SJCRH30 (cell line): ENCODE measurements at regions not wholly inside any gene's neighbourhood (a gene's known extent, or its start where the extent isn't known, plus 50 kb on each side); places are given as distances from the start of the nearest gene placed in this dataset.

Source experiments
- DNase-seq, 2 experiments: peaks; one replicate each; pipeline ENCODE4 v3.0.0-alpha.2; 2015 to 2020
- H3K27ac ChIP-seq: fragments of 250-450 bp; sonication (Bioruptor Pico); 2 replicates; pipeline ENCODE4 v1.5.1; 2020; ENCODE audit warnings: mild to moderate bottlenecking, moderate library complexity
- H3K27me3 ChIP-seq: fragments of 250-450 bp; sonication (Bioruptor Pico); 2 replicates; pipeline ENCODE4 v1.5.1; 2020; ENCODE audit warnings: mild to moderate bottlenecking, moderate library complexity
- H3K36me3 ChIP-seq: fragments of 250-450 bp; sonication (Bioruptor Pico); 2 replicates; pipeline ENCODE4 v1.5.1; 2020; ENCODE audit warnings: mild to moderate bottlenecking, moderate library complexity
- H3K4me1 ChIP-seq: fragments of 250-450 bp; sonication (Bioruptor Pico); 2 replicates; pipeline ENCODE4 v1.5.1; 2020; ENCODE audit warnings: mild to moderate bottlenecking, moderate library complexity
- H3K4me3 ChIP-seq: fragments of 250-450 bp; sonication (Bioruptor Pico); 2 replicates; pipeline ENCODE4 v1.5.1; 2020; ENCODE audit warnings: mild to moderate bottlenecking, moderate library complexity
- H3K9me3 ChIP-seq: fragments of 250-450 bp; sonication (Bioruptor Pico); replicated peaks from 2 replicates; pipeline ENCODE4 v1.5.1; 2020; ENCODE audit warnings: mild to moderate bottlenecking, moderate library complexity

DNA sequence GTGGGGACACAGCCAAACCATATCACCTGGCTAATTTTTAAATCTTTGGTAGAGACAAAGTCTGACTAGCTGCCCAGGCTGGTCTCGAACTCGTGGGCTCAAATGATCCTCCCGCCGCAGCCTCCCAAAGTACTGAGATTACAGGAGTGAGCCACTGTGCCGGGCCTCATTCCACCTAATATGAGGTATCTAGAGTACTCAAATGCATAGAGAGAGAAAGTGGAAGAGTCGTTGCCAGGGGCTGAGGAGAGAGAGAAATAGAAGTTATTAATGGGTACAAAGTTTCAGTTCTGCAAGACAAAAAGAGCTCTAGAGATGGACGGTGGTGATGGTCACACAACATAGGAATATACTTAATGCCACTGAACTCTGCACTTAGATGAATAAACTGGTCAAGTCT is 119.6 kb downstream of the TOMM20 start:
- Histone ChIP-seq H3K9me3 (no peaks in the 10 kb centered on the region), H3K4me1 (peaks cover 11% of the 10 kb centered on the region; the same call in 1 of the 2 replicates), H3K4me3 (no peak overlapping the region), H3K27ac (no peak overlapping the region), H3K36me3 (no peaks in the 10 kb centered on the region), H3K27me3 (no peaks in the 10 kb centered on the region)
- no peak for DNase-seq

GRCh38 chr1:235008239-235008638 is 120.4 kb downstream of the TOMM20 start:
- no peaks in the 10 kb centered on the region for H3K36me3 ChIP-seq
- no peak overlapping the region for H3K4me3 ChIP-seq
- H3K9me3 ChIP-seq = no peaks in the 10 kb centered on the region
- peaks cover 11% of the 10 kb centered on the region; the same call in 1 of the 2 replicates for H3K4me1 ChIP-seq
- DNase-seq = no peak
- H3K27me3 ChIP-seq = no peaks in the 10 kb centered on the region
- H3K27ac ChIP-seq = no peak overlapping the region

GRCh38 chr1:235006816-235007215 is 121.8 kb downstream of the TOMM20 start:
- no peak for DNase-seq

DNA sequence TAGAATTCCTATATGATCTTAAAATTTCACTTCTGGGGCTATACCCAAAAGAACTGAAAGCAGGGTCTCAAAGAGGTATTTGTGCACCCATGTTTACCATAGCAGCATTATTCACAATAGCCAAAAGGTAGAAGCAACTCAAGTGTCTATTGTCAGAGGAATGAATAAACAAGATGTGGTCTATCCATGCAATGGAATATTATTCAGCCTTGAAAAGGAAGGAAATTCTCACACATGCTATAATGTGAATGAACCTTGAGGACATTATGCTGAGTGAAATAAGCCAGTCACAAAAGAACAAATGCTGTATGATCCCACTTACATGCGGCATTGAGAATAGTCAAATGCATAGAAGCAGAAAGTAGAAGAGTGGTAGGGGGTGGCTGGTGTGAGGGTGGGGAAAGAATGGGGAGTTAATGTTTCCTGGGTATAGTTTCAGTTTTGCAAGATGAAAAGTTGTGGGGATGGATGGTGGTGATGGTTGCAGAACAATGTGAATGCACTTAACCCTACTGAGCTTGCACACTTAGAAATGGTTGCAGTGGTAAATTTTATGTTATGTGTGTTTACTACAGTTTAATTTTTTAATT is 122.4 kb downstream of the TOMM20 start:
- Histone ChIP-seq H3K4me1 (no peaks in the 10 kb centered on the region; the same call in 1 of the 2 replicates), H3K36me3 (no peaks in the 10 kb centered on the region), H3K27ac (no peak overlapping the region), H3K4me3 (no peak overlapping the region), H3K27me3 (no peaks in the 10 kb centered on the region), H3K9me3 (no peaks in the 10 kb centered on the region)
- no peak for DNase-seq

More at GRCh38 chr1:235006816-235007215, 121.8 kb downstream of the TOMM20 start:
- Histone ChIP-seq H3K4me1 (peaks cover 4% of the 10 kb centered on the region; the same call in 1 of the 2 replicates), H3K9me3 (no peaks in the 10 kb centered on the region), H3K27me3 (no peaks in the 10 kb centered on the region), H3K27ac (no peak overlapping the region), H3K4me3 (no peak overlapping the region), H3K36me3 (no peaks in the 10 kb centered on the region)

GRCh38 chr1:235004840-235005391 is 123.7 kb downstream of the TOMM20 start:
- Histone ChIP-seq H3K9me3 (no peaks in the 10 kb centered on the region), H3K4me1 (peaks cover 5% of the 10 kb centered on the region; the same call in 1 of the 2 replicates), H3K27me3 (no peaks in the 10 kb centered on the region), H3K4me3 (no peak overlapping the region), H3K36me3 (no peaks in the 10 kb centered on the region), H3K27ac (no peak overlapping the region)
- DNase-seq = no peak

DNA sequence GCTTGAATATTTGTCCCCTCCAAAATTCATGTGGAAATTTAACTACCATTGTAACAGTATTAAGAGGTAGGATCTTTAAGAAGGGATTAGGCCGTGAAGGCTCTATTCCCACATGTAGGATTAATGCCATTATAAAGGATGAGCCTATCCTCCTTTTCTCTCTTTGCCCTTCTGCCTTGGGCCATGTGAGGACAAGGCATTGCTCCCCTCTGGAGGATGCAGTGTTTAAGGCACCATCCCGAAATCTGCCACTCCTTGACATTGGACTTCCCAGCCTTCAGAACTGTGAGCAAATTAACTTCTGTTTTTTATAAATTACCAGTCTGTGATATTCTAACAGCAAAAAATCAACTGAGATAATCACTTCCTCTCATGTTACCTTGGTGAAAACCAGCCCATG is 124.4 kb downstream of the TOMM20 start:
- Histone ChIP-seq H3K9me3 (no peaks in the 10 kb centered on the region), H3K27me3 (no peaks in the 10 kb centered on the region), H3K4me3 (no peak overlapping the region), H3K4me1 (peaks cover 5% of the 10 kb centered on the region; the same call in 1 of the 2 replicates), H3K27ac (no peak overlapping the region), H3K36me3 (no peaks in the 10 kb centered on the region)
- no peak for DNase-seq

GRCh38 chr1:235002706-235003300 is 125.8 kb downstream of the TOMM20 start:
- H3K4me3 ChIP-seq = no peak overlapping the region
- no peaks in the 10 kb centered on the region for H3K9me3 ChIP-seq
- H3K4me1 ChIP-seq = peaks cover 17% of the 10 kb centered on the region
- H3K27ac ChIP-seq = no peak overlapping the region
- no peaks in the 10 kb centered on the region for H3K27me3 ChIP-seq
- H3K36me3 ChIP-seq = no peaks in the 10 kb centered on the region
- DNase-seq = no peak

DNA sequence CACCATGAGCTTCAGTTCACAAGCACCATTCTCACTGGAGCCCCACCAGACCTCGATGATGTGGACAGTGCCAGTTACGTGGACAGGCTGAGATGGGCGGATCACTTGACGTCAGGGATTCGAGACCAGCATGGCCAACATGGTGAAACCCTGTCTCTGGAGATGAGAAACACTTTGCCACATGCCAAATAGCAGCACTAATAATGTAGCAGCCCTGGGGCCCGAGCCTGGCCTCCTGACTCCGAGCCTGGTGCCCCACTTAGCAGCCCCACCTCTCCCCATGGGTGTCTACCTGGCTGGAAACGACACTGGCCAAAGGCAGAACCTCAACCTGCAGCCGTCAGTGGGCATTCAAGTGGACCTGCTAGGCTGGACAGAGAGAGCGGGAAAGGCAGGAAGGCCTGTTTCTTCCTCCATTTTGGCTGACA is 129.1 kb downstream of the TOMM20 start:
- Histone ChIP-seq H3K36me3 (no peaks in the 10 kb centered on the region), H3K27me3 (no peaks in the 10 kb centered on the region), H3K4me1 (peaks cover 31% of the 10 kb centered on the region), H3K27ac (no peak overlapping the region), H3K9me3 (no peaks in the 10 kb centered on the region), H3K4me3 (no peak overlapping the region)
- DNase-seq = no peak

GRCh38 chr1:234997896-234998741 is 130.5 kb downstream of the TOMM20 start:
- peak; percentile 66 to 75 for DNase-seq
- Histone ChIP-seq H3K27me3 (no peaks in the 10 kb centered on the region), H3K36me3 (no peaks in the 10 kb centered on the region), H3K4me1 (peaks cover 31% of the 10 kb centered on the region), H3K9me3 (no peaks in the 10 kb centered on the region), H3K27ac (peak overlapping the region; percentile 69), H3K4me3 (peak overlapping the region; percentile 41)

DNA sequence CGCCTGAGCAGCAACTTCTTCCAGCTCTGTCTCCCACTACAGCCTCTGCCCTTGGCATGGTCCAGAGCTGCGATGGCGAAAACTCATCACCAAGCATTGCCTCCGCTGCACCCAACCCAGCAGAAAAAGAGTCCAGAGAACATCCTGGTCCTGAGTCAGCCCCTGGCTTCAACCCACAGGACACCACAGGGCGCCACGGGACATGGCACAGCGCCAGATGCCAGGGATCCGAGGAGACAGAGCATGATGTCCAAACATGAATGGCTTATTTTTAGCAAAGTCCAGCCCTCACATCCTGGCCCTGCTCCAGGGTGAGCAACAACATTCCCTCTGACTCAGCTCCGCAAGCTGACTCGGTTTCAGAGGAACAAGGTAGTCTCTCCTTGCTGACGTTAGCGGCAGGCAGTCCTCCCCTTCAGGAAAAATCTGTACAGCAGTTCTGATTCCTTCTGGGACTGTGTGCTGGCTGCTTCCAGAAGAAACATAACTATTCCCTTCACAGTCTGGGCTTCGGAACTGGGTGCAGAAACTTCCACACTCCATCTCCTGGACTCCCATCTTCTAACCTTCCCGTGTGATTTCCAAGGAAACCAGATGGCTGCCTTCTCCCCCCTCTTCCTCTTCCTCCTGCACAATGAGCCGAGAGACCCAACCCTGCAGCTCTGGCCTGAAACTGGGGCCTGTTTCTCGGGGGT is 131.3 kb downstream of the TOMM20 start:
- Histone ChIP-seq H3K4me3 (peak overlapping the region; percentile 41), H3K4me1 (peaks cover 31% of the 10 kb centered on the region), H3K27me3 (no peaks in the 10 kb centered on the region), H3K9me3 (no peaks in the 10 kb centered on the region), H3K36me3 (no peaks in the 10 kb centered on the region), H3K27ac (peak overlapping the region; percentile 69)
- peak; percentile 94 for DNase-seq

GRCh38 chr1:234996245-234996757 is 132.3 kb downstream of the TOMM20 start:
- H3K36me3 ChIP-seq = no peaks in the 10 kb centered on the region
- peaks cover 31% of the 10 kb centered on the region for H3K4me1 ChIP-seq
- no peaks in the 10 kb centered on the region for H3K9me3 ChIP-seq
- no peaks in the 10 kb centered on the region for H3K27me3 ChIP-seq
- no peak overlapping the region; the same call in 1 of the 2 replicates for H3K27ac ChIP-seq
- no peak for DNase-seq
- no peak overlapping the region for H3K4me3 ChIP-seq

DNA sequence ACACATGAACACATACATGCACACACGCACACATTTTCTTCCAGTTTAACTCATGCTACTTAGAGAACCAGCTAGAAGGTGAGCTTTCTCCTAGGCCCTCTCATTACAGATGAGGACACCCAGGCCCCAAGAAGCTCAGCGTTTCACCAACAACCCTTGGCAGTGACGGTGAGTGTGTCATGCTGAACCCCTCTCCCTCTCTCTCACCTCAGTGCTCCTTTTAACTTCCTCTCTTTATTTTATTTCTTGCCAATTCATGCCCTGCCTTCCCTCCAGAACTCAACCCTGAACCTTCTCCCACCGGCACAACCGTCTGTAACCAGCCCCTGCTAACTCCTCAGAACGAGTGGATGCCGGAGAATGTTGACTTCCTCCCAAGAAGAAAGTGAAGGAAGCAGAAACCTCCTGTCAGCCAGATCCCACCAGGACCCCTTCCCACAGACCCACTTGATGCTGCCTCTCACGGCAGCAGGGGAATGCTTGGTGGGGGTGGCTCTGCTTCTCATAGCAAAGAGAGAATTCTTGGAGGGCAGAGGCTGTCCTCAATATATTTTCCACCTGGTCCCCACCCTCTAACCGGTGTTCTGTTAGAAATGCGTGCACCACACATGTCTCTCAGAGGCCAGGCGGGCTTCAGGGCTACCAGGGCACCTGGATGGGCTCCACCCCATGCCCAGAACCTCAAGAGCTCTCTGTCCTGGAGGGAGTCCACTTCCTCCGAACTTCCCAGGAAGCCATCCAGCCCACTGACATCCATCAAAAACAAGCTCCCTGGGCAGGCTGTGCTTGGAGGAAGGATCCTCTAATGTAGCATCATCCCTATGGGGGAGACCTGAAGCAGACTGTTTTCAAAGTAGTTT is 134.0 kb downstream of the TOMM20 start:
- Histone ChIP-seq H3K36me3 (no peaks in the 10 kb centered on the region), H3K4me1 (peaks cover 26% of the 10 kb centered on the region), H3K4me3 (no peak overlapping the region), H3K9me3 (no peaks in the 10 kb centered on the region), H3K27me3 (no peaks in the 10 kb centered on the region), H3K27ac (no peak overlapping the region)
- no peak for DNase-seq

DNA sequence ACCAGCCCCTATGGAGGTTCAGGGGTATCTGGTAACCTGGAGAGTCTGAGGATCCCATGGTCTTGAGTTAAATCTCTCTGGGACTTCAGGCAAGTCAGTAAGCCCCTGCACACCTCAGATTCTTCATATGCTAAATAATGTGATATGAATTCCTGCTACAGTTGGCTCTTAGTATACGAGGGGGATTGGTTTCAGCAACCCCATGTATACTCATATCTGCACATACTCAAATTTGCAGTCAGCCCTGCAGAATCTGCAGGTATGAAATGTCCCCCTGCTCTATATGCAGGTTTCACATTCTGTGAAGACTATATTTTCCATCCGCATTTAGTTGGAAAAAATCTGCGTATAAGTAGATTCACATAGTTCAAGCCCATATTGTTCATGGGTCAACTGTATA is 136.6 kb downstream of the TOMM20 start:
- H3K36me3 ChIP-seq = no peaks in the 10 kb centered on the region
- no peak for DNase-seq
- H3K9me3 ChIP-seq = no peaks in the 10 kb centered on the region
- H3K4me3 ChIP-seq = no peak overlapping the region
- H3K4me1 ChIP-seq = peaks cover 18% of the 10 kb centered on the region
- H3K27me3 ChIP-seq = no peaks in the 10 kb centered on the region
- H3K27ac ChIP-seq = no peak overlapping the region
